MCF 10A (cell line): ENCODE measurements at regions not wholly inside any gene's neighbourhood (a gene's known extent, or its start where the extent isn't known, plus 50 kb on each side); places are given as distances from the start of the nearest gene placed in this dataset.

Source experiments
- BruUV-seq: library from RNA; stranded (reverse); fragments of 400-500 nt; replicated peaks from 2 replicates; lab custom pipeline; 2021; lab: Mats Ljungman, UMichigan
- CTCF ChIA-PET: fragments of 300-600 bp; sonication (Branson Sonifier 250); formaldehyde crosslinking; extraction: SDS; loops from one replicate; lab custom pipeline; 2021; ENCODE audit warnings: antibody characterized with exemption, inconsistent platforms; lab: Yijun Ruan, JAX
- POLR2A ChIA-PET: fragments of 300-600, 350-650 bp; sonication (Branson Sonifier 250); formaldehyde crosslinking; extraction: SDS; loops from one replicate; lab custom pipeline; 2020; ENCODE audit warnings: antibody characterized with exemption, inconsistent platforms; lab: Yijun Ruan, JAX
- DNase-seq: peaks from one replicate; pipeline ENCODE4 v3.0.0-alpha.2; 2018; ENCODE audit not compliant: unreplicated experiment
- H3K27ac Mint-ChIP-seq: one replicate; pipeline ENCODE4 v1.8.0; 2022; ENCODE audit warnings: mild to moderate bottlenecking, low read depth, mixed read lengths; ENCODE audit not compliant: unreplicated experiment
- H3K27me3 Mint-ChIP-seq: one replicate; pipeline ENCODE4 v1.8.0; 2022; ENCODE audit warnings: mixed read lengths; ENCODE audit not compliant: insufficient read depth, unreplicated experiment
- H3K36me3 Mint-ChIP-seq: one replicate; pipeline ENCODE4 v1.8.0; 2022; ENCODE audit warnings: mild to moderate bottlenecking, moderate library complexity, mixed read lengths; ENCODE audit not compliant: insufficient read depth, unreplicated experiment
- H3K4me1 Mint-ChIP-seq: one replicate; pipeline ENCODE4 v1.8.0; 2022; ENCODE audit warnings: mixed read lengths; ENCODE audit not compliant: insufficient read depth, unreplicated experiment
- H3K4me3 Mint-ChIP-seq: one replicate; pipeline ENCODE4 v1.8.0; 2022; ENCODE audit warnings: mild to moderate bottlenecking, moderate library complexity, mixed read lengths; ENCODE audit not compliant: unreplicated experiment
- H3K9me3 Mint-ChIP-seq: one replicate; pipeline ENCODE4 v1.8.0; 2022; ENCODE audit warnings: mixed read lengths; ENCODE audit not compliant: unreplicated experiment
- CTCF ChIP-seq: fragments of 200-600 bp; IDR thresholded peaks from one replicate; pipeline ENCODE4 v1.8.0; 2022; ENCODE audit warnings: antibody characterized with exemption, mild to moderate bottlenecking; ENCODE audit not compliant: unreplicated experiment
- intact Hi-C: fragments of 100-400 bp; cut with micrococcal nuclease; formaldehyde crosslinking; loops from 2 replicates; pipeline ENCODE4 v1.14.1; 2022

GRCh38 chr2:43083710-43084698, 142.4 kb downstream of the ZFP36L2 start:
- Mint-ChIP-seq H3K36me3 (peaks cover 18% of the 10 kb centered on the region), H3K4me3 (no peak overlapping the region), H3K9me3 (no peaks in the 10 kb centered on the region), H3K27me3 (no peaks in the 10 kb centered on the region), H3K4me1 (peaks cover 62% of the 10 kb centered on the region), H3K27ac (peak overlapping the region; percentile 94)
- DNase-seq: peak; percentile 93
- no peak for TF ChIP-seq CTCF
- BruUV-seq: no TSS peak
- ChIA-PET POLR2A (interaction anchor here (0.6 to 6.4 kb wide), 22 partner anchors 10 to 457 kb away, joined by 3 to 54 read pairs (median 4); partner anchors contain the start of gene ZFP36L2), CTCF (interaction anchor here (0.6 to 2.1 kb wide), 7 partner anchors 45 to 138 kb away, joined by 3 to 7 read pairs (median 4); no protein-coding TSS in a partner anchor)
- intact Hi-C loops: no loop called here

GRCh38 chr2:43082903-43083677, 143.3 kb downstream of the ZFP36L2 start:
- no peaks in the 10 kb centered on the region for H3K27me3 Mint-ChIP-seq

GRCh38 chr2:43082111-43082894, 144.1 kb downstream of the ZFP36L2 start:
- intact Hi-C loops: no loop called here
- Mint-ChIP-seq H3K27ac (peak overlapping the region; percentile 94), H3K27me3 (no peaks in the 10 kb centered on the region), H3K9me3 (no peaks in the 10 kb centered on the region), H3K4me3 (no peak overlapping the region), H3K36me3 (peaks cover 21% of the 10 kb centered on the region), H3K4me1 (peaks cover 67% of the 10 kb centered on the region)
- no peak for TF ChIP-seq CTCF
- CTCF ChIA-PET: interaction anchor here (0.6 to 2.1 kb wide), 4 partner anchors 59 to 138 kb away, joined by 3 to 7 read pairs (median 4); no protein-coding TSS in a partner anchor
- no TSS peak for BruUV-seq
- peak; percentile 76 for DNase-seq
- POLR2A ChIA-PET: interaction anchor here (0.6 to 6.4 kb wide), 14 partner anchors 9 to 459 kb away, joined by 3 to 54 read pairs (median 6); partner anchors contain the start of gene ZFP36L2

More at GRCh38 chr2:43082903-43083677, 143.3 kb downstream of the ZFP36L2 start:
- Mint-ChIP-seq H3K4me3 (no peak overlapping the region), H3K36me3 (peaks cover 18% of the 10 kb centered on the region), H3K9me3 (no peaks in the 10 kb centered on the region), H3K27ac (peak overlapping the region; percentile 94), H3K4me1 (peaks cover 64% of the 10 kb centered on the region)
- no peak for DNase-seq
- TF ChIP-seq CTCF: no peak
- intact Hi-C loops: no loop called here
- ChIA-PET POLR2A (interaction anchor here (0.7 to 6.4 kb wide), 15 partner anchors 10 to 458 kb away, joined by 3 to 54 read pairs (median 6); partner anchors contain the start of gene ZFP36L2), CTCF (interaction anchor here (0.6 to 2.1 kb wide), 4 partner anchors 28 to 139 kb away, joined by 3 to 7 read pairs (median 4); no protein-coding TSS in a partner anchor)
- no TSS peak for BruUV-seq
